ENCODE measurements at regions not wholly inside any gene's neighbourhood (a gene's known extent, or its start where the extent isn't known, plus 50 kb on each side); places are given as distances from the start of the nearest gene placed in this dataset.

GRCh38 chr18:76594966-76595365 is 99.9 kb upstream of the ZNF516 start:
- no peak for DNase-seq

DNA sequence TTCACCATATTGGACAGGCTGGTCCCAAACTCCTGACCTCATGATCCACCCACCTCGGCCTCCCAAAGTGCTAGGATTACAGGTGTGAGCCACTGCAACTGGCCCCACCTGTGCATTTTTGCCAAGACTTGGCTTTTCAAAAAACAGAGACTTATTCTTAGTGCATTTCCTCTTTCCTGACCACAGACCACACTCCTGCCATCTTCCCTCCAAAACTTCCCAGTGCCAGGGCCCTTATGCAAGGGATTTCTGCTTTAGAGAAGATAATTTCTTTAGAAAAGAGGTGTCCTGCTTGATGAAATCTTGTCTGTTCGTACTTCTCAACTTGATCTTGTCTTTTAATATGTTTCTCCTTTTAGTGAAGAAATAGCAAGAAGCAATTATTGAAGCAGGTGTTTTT is 98.8 kb upstream of the ZNF516 start:
- DNase-seq: no peak

- no peak for DNase-seq
Measured at GRCh38 chr18:76592981-76593381, 97.9 kb upstream of the ZNF516 start.

GRCh38 chr18:76592096-76592495 is 97.1 kb upstream of the ZNF516 start:
- no peak for DNase-seq

GRCh38 chr18:76589866-76590265 is 94.8 kb upstream of the ZNF516 start:
- DNase-seq: no peak

- DNase-seq: no peak
Measured at GRCh38 chr18:76589316-76589715, 94.3 kb upstream of the ZNF516 start.

DNA sequence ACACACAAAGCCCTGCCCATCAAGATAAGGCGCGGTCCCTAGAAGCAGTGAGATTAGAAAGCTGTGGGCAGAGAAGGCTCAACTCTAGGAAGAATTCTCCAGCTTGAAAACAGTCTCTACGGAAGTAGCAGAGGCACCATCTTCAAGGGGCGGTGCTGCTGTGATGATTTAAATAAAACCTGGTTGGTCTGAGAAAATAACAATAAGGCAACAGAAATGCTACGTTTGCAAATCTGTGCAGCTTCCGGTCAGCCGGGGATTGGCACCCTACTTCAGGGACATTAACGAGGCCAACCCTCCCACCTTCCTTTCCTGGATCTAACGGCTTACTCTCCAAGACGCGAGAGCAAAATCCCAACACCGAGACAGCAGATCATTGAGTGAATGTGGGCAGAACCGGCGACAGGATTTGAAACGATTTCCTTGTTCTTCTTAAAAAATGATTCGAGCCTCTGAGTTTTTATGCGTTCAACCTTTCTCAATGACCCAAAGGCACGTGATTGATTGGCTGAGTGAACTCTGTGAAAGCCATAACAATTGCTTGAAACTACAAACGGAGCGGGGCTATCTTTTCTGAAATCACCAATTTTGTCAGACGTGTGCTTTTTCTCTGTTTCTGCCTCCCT is 93.7 kb upstream of the ZNF516 start:
- no peak for DNase-seq

- DNase-seq: no peak
Measured at GRCh38 chr18:76587879-76588271, 92.8 kb upstream of the ZNF516 start.

DNA sequence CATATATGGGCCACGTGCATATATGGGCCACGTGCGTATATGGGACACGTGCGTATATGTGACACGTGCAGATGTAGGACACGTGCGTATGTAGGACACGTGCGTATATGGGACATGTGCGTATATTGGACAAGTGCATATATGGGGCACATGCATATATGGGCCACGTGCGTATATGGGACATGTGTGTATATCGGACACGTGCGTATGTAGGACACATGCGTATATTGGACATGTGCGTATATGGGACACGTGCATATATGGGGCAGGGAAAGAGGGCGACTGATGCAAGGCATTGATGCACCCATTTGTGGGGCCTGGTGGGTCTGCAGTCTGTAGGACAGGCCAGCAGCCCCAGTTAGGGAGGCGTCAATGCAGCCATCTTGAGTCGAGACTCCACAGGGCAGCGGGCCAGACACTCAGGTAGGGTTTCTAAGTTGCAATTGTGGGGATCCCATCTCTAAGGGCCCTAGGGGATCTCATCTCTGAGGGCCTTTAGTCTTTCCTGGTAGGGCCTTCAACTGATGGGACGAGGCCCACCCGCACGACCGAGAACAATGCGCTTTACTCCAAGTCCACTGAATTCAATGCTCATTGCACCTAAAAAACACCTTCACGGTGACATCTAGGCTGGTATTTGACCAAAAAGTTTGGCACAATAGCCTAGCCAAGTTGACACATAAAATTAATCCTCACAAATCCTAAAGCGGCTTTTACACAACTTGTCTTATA is 92.3 kb upstream of the ZNF516 start:
- no peak for DNase-seq

DNA sequence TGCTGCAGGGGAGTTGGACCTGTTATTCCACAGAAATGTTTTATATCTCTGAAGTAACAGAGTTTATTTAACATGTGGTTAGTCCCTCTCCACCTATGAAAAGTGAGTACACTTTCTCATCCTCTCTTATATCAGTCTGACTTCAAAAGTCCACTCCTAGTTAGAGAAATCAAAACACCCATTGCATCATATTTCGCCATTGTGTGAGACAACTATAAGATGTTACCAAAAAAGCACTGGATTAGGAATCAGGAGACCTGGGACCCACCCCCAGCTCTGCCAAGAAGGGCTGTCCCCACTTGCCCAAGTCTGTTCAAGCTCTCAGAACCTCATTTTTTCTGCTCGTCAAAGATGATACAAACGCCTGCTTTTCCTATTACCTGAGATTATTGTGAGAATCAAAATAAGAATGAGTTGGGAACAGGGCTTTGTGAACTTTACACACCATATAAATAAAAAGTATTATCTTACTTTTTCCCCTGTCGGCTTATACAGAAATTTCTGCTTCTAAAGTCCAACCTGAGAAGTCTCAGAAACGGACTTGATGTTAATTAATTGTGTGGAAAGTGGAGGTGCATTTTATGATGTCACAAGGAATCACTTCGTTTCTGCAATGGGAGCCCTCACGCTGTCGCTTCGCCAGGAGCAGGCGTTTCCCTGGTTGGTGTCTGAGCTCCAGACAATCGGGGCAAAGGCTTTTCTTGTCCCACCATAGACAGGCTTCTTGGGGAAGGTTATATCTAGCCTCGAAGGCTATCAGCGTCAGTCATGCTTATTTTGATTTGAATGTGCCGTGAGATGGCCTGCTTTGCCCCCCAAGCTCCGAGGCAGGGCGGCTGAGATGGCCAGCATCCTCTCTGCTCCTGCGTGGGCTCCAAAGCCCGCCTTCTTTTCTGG is 89.6 kb upstream of the ZNF516 start:
- DNase-seq: no peak

- DNase-seq: no peak
Measured at GRCh38 chr18:76581261-76581660, 86.2 kb upstream of the ZNF516 start.

DNA sequence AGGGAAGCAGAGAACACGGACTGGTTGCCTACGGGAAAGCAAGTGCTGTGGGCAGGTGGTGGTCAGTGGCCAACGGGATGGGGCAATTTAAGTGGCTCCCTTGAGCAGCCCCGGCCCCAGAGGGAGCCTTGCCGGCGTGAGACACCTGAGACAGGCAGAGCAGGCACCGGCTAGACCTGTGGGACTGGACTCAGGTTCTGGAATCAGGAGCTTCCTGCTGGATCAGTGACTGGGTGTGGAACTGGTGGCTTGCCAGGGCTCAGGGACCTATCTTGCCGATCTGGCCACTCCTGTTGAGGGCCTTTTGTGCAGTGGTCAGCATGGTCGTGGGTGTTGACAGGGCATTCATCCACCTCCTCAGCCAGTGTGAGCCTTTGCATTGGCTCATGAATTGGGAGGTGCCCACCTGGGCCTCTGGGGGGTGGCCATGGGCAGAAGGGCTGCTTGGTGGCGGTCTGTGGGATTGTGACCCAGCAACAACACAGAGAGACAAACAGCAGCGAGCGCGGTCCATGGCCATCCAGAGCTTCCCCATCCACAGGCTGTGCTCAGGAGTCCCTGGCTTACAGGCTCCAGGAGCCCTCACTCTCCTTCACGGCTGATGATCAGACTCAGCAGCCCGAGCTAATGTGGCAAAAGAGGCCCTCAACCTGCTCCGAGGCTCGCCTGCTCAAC is 85.4 kb upstream of the ZNF516 start:
- no peak for DNase-seq

- DNase-seq: no peak
Measured at GRCh38 chr18:76579301-76579695, 84.3 kb upstream of the ZNF516 start.

GRCh38 chr18:76578571-76579300 is 83.7 kb upstream of the ZNF516 start:
- DNase-seq: no peak

GRCh38 chr18:76573325-76574025 is 78.4 kb upstream of the ZNF516 start:
- DNase-seq: no peak

GRCh38 chr18:76572518-76573247 is 77.6 kb upstream of the ZNF516 start:
- no peak for DNase-seq

GRCh38 chr18:76571689-76572088 is 76.6 kb upstream of the ZNF516 start:
- no peak for DNase-seq

DNA sequence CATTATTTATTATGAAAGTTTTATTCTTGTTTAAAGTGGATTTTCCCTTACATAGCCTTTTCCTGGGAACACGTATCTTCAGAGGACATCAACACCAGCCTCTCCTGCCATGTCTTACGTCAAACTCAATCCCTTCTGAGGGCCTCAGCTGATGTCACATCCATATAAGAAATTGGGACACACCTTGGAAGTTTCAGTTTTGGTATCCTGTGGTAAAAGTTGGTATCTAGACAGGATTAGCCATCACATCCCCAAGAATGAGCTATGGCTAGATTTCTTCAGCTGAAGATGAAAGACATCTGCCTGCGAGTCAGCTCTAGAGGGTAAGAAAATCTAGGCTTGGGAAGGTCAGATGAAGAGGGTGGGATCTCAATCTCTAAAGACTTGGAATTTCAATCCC is 75.8 kb upstream of the ZNF516 start:
- no peak for DNase-seq

- no peak for DNase-seq
Measured at GRCh38 chr18:76569644-76570419, 74.8 kb upstream of the ZNF516 start.

GRCh38 chr18:76568731-76569130 is 73.7 kb upstream of the ZNF516 start:
- DNase-seq: no peak
